Left lung (tissue), 4 donors: ENCODE measurements at regions not wholly inside any gene's neighbourhood (a gene's known extent, or its start where the extent isn't known, plus 50 kb on each side); places are given as distances from the start of the nearest gene placed in this dataset.
A peak's percentile ranks its signal among the peaks of the same experiment; 100 is the strongest.

Experiments used
- ATAC-seq: fragments of 200-7000 bp; cut with Tn5 transposase; one replicate; pipeline ENCODE4 v1.9.1; 2020; ENCODE audit warnings: moderate library complexity
- DNase-seq, 4 donors: peaks; one replicate each; pipeline ENCODE4 v3.0.0-alpha.2; 2013 to 2020
- H3K27ac ChIP-seq, 2 donors: fragments of 200-600 bp; sonication (generic) in 1 of 2; one replicate each; pipeline versions ENCODE4 v1.5.0 to v1.8.0; 2020 to 2021
- H3K27me3 ChIP-seq, 2 donors: fragments of 200-600 bp; sonication (generic) in 1 of 2; one replicate each; pipeline versions ENCODE4 v1.5.0 to v1.8.0; 2020 to 2021
- H3K36me3 ChIP-seq, 2 donors: fragments of 200-600 bp; sonication (generic) in 1 of 2; one replicate each; pipeline versions ENCODE4 v1.5.0 to v1.8.0; 2020 to 2021
- H3K4me1 ChIP-seq, 2 donors: fragments of 200-600 bp; one replicate each; pipeline ENCODE4 v1.8.0; 2021
- H3K4me3 ChIP-seq, 2 donors: fragments of 200-600 bp; sonication (generic) in 1 of 2; one replicate each; pipeline versions ENCODE4 v1.5.0 to v1.8.0; 2020 to 2021; ENCODE audit warnings: mild to moderate bottlenecking in 1 of 2
- H3K9me3 ChIP-seq, 2 donors: fragments of 200-600 bp; sonication (generic) in 1 of 2; one replicate each; pipeline versions ENCODE4 v1.5.0 to v1.8.0; 2020 to 2021
- intact Hi-C, 2 donors: fragments of 100-400 bp; cut with DNase I; formaldehyde crosslinking; loops; one replicate each; pipeline versions ENCODE4 v1.11.2 to v1.14.2; 2022
- TF ChIP-seq, protein P1 (sequence below), 2 donors: fragments of 200-600 bp; sonication (generic) in 1 of 2; IDR thresholded peaks; one replicate each; pipeline versions ENCODE4 v1.5.0 to v1.8.0; 2021; ENCODE audit warnings: antibody characterized with exemption in 2 of 2
- donor health status: DM: no; HTN: yes; CAD: no.
- donor health status: DM: no; HTN: no; CAD: no.

- no peak for ATAC-seq
- no peaks in the 10 kb centered on the region for H3K27me3 ChIP-seq
- H3K27ac ChIP-seq = no peak overlapping the region
- TF ChIP-seq, protein P1, sequence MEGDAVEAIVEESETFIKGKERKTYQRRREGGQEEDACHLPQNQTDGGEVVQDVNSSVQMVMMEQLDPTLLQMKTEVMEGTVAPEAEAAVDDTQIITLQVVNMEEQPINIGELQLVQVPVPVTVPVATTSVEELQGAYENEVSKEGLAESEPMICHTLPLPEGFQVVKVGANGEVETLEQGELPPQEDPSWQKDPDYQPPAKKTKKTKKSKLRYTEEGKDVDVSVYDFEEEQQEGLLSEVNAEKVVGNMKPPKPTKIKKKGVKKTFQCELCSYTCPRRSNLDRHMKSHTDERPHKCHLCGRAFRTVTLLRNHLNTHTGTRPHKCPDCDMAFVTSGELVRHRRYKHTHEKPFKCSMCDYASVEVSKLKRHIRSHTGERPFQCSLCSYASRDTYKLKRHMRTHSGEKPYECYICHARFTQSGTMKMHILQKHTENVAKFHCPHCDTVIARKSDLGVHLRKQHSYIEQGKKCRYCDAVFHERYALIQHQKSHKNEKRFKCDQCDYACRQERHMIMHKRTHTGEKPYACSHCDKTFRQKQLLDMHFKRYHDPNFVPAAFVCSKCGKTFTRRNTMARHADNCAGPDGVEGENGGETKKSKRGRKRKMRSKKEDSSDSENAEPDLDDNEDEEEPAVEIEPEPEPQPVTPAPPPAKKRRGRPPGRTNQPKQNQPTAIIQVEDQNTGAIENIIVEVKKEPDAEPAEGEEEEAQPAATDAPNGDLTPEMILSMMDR (IDR thresholded peaks at IDR 0.05) = no peak
- no peak for DNase-seq
- intact Hi-C loops = no loop called here
- H3K4me3 ChIP-seq = no peak overlapping the region
- no peaks in the 10 kb centered on the region for H3K4me1 ChIP-seq
- H3K9me3 ChIP-seq = no peaks in the 10 kb centered on the region
- H3K36me3 ChIP-seq = no peaks in the 10 kb centered on the region
Observed at GRCh38 chr13:90751026-90751425, 596.5 kb upstream of the MIR17HG start.

DNA sequence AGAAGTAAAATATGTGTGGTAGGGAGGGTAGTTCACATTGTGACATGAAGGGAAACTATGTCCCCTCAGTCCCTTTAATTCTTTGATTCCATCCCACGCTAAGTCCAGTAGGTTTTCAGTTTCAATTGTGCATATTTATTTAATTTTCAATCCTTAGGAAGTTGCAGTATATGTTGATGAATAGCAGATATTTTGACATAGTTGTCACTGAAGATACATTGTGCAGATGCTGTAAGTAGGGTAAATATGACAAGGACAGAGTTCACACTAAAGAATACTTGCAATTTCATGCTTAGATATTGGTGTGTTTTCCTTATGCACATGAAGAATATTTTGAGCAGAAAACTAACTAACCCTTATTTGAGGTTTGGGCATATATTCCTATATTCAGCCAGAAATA is 595.4 kb upstream of the MIR17HG start:
- Histone ChIP-seq H3K4me1 (no peaks in the 10 kb centered on the region), H3K9me3 (no peaks in the 10 kb centered on the region), H3K4me3 (no peak overlapping the region), H3K27me3 (no peaks in the 10 kb centered on the region), H3K27ac (no peak overlapping the region), H3K36me3 (no peaks in the 10 kb centered on the region)
- no peak for ATAC-seq
- intact Hi-C loops = no loop called here
- no peak for DNase-seq
- TF ChIP-seq, protein P1 (IDR thresholded peaks at IDR 0.05) = no peak

GRCh38 chr13:90757127-90757680 is 590.3 kb upstream of the MIR17HG start:
- H3K4me3 ChIP-seq = no peak overlapping the region
- no peaks in the 10 kb centered on the region for H3K36me3 ChIP-seq
- ATAC-seq (peak; percentile 21), DNase-seq (no peak)
- H3K27me3 ChIP-seq = no peaks in the 10 kb centered on the region
- H3K4me1 ChIP-seq = no peaks in the 10 kb centered on the region
- no peaks in the 10 kb centered on the region for H3K9me3 ChIP-seq
- TF ChIP-seq, protein P1 (IDR thresholded peaks at IDR 0.05) = no peak
- intact Hi-C loops = no loop called here
- no peak overlapping the region for H3K27ac ChIP-seq

DNA sequence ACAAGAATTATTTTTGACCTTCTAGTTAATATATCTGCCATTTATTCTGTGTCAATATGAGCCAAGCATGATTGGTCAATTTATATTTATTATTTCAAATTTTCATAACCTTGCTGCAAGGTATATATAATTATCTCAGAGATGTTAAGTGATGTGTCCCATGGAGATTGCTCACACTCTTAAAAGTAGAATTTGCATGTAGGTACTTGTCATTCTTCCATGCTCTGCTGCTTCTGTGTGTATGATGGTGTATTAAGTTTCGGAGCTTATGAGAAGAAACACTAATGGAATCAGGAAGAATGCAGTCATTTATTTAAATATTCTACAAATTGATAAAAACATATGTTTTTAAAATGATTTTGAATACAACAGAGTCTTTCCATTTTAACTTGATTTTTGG is 586.8 kb upstream of the MIR17HG start:
- Histone ChIP-seq H3K4me3 (no peak overlapping the region), H3K9me3 (no peaks in the 10 kb centered on the region), H3K27ac (no peak overlapping the region), H3K4me1 (peaks cover 0 to 5% of the 10 kb centered on the region in 2 donors), H3K36me3 (no peaks in the 10 kb centered on the region), H3K27me3 (no peaks in the 10 kb centered on the region)
- no peak for ATAC-seq
- DNase-seq = no peak
- TF ChIP-seq, protein P1 (IDR thresholded peaks at IDR 0.05) = no peak
- intact Hi-C loops = no loop called here

DNA sequence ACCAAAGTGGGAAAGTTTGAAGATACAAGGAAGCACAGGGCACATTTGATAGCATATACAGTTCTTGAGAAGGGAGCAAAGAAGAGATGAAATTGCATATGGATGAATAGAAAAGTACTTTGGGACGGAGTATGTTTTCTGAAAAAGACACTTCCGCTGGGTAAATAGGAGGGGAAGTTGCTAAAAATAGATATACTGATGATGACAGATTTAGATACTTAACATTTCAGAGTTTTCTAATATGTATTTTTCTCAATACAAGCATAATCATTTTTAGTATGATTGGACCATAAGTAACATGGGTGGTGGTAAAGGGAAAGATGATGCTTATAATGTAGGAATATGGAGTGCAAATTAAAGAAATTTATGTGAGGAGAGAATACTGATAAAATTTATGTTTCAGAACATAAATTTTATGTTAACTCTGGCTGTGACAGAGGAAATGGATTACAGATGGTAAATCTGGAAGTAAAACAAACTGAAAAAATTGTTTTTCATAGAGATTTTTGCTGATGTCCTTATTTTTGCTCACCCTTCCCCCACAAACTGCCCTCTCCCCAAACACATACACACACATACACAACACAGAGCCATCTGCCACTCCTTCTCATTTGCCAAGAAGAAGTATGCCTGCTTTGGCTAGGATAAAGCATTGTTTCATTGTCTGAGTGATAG is 583.9 kb upstream of the MIR17HG start:
- Histone ChIP-seq H3K27me3 (no peaks in the 10 kb centered on the region), H3K9me3 (no peaks in the 10 kb centered on the region), H3K4me1 (peaks cover 0 to 5% of the 10 kb centered on the region in 2 donors), H3K36me3 (no peaks in the 10 kb centered on the region), H3K27ac (no peak overlapping the region), H3K4me3 (no peak overlapping the region)
- TF ChIP-seq, protein P1 (IDR thresholded peaks at IDR 0.05) = no peak
- intact Hi-C loops = no loop called here
- DNase-seq = peak in 2 of 4 donors; percentile 15 to 34
- ATAC-seq = no peak
